ENCODE measurements at regions not wholly inside any gene's neighbourhood (a gene's known extent, or its start where the extent isn't known, plus 50 kb on each side); places are given as distances from the start of the nearest gene placed in this dataset.

- no peak for TF ChIP-seq CTCF (IDR thresholded peaks at IDR 0.05)
- no peak for TF ChIP-seq SIN3A (IDR thresholded peaks at IDR 0.05; ENCODE audit: borderline replicate concordance, insufficient read depth, low read depth, low read length)
- no peak for TF ChIP-seq TCF7L2 (IDR thresholded peaks at IDR 0.05; ENCODE audit: low read depth, low read length)
- no peak for TF ChIP-seq REST (IDR thresholded peaks at IDR 0.05; ENCODE audit: insufficient read depth in 1 of 2, low read depth in 2 of 2, low read length in 1 of 2)
- Histone ChIP-seq H3K9me3 (ENCODE audit: control insufficient read depth, insufficient read depth, low read depth, low read length) (no peaks in the 10 kb centered on the region), H3K4me1 (ENCODE audit: control insufficient read depth, insufficient read depth, low read length) (peaks cover 10% of the 10 kb centered on the region), H3K36me3 (ENCODE audit: control insufficient read depth, insufficient read depth, low read length) (no peaks in the 10 kb centered on the region), H3K27me3 (ENCODE audit: control insufficient read depth, insufficient read depth, low read length) (no peaks in the 10 kb centered on the region), H3K27ac (ENCODE audit: low read length) (no peak overlapping the region), H3K4me3 (ENCODE audit: low read depth in 2 of 2, low read length in 2 of 2) (no peak overlapping the region)
- ChIA-PET POLR2A (no interaction called here), CTCF (no interaction called here)
- intact Hi-C loops (cut with micrococcal nuclease; ENCODE audit: unreplicated experiment), result no loop called here
- BruUV-seq (replicated peaks), result no TSS peak
- ATAC-seq (no peak), DNase-seq (ENCODE audit: low read depth, low spot score) (no peak)
- in situ Hi-C loops (cut with HindIII; ENCODE audit: low pct_unique_long_range_greater_than_20kb, low sequenced_read_pairs), result no loop called here
Measured at GRCh38 chr9:91160599-91161464, 200.9 kb downstream of the AUH start.

GRCh38 chr9:91161465-91162300 lies 200.0 kb downstream of the AUH start:
- H3K27ac ChIP-seq (ENCODE audit: low read length), result no peak overlapping the region
- ATAC-seq, result no peak
- intact Hi-C loops (cut with micrococcal nuclease; ENCODE audit: unreplicated experiment), result no loop called here

More at GRCh38 chr9:91161465-91162300, 200.0 kb downstream of the AUH start:
- no peak for DNase-seq (ENCODE audit: low read depth, low spot score)
- H3K27me3 ChIP-seq (ENCODE audit: control insufficient read depth, insufficient read depth, low read length), result no peaks in the 10 kb centered on the region
- no TSS peak for BruUV-seq (replicated peaks)
- H3K4me3 ChIP-seq (ENCODE audit: low read depth in 2 of 2, low read length in 2 of 2), result no peak overlapping the region
- no peaks in the 10 kb centered on the region for H3K36me3 ChIP-seq (ENCODE audit: control insufficient read depth, insufficient read depth, low read length)
- ChIA-PET POLR2A (no interaction called here), CTCF (no interaction called here)
- in situ Hi-C loops (cut with HindIII; ENCODE audit: low pct_unique_long_range_greater_than_20kb, low sequenced_read_pairs), result no loop called here
- peaks cover 10% of the 10 kb centered on the region for H3K4me1 ChIP-seq (ENCODE audit: control insufficient read depth, insufficient read depth, low read length)
- no peaks in the 10 kb centered on the region for H3K9me3 ChIP-seq (ENCODE audit: control insufficient read depth, insufficient read depth, low read depth, low read length)
- TF ChIP-seq REST (IDR thresholded peaks at IDR 0.05; ENCODE audit: insufficient read depth in 1 of 2, low read depth in 2 of 2, low read length in 1 of 2) (no peak), TCF7L2 (IDR thresholded peaks at IDR 0.05; ENCODE audit: low read depth, low read length) (no peak), CTCF (IDR thresholded peaks at IDR 0.05) (no peak), POLR2AphosphoS5 (IDR thresholded peaks at IDR 0.05; ENCODE audit: low read depth, low read length) (no peak), SIN3A (IDR thresholded peaks at IDR 0.05; ENCODE audit: borderline replicate concordance, insufficient read depth, low read depth, low read length) (no peak)
